ENCODE measurements at regions not wholly inside any gene's neighbourhood (a gene's known extent, or its start where the extent isn't known, plus 50 kb on each side); places are given as distances from the start of the nearest gene placed in this dataset.
"Not testable (repeated sequence)": the region's sequence is repeated elsewhere in the genome, so short reads cannot be mapped to it uniquely, and the experiment has no call there.

- H3K27ac ChIP-seq (ENCODE audit: low read depth, low read length) = no peak overlapping the region
- no peaks in the 10 kb centered on the region for H3K36me3 ChIP-seq (ENCODE audit: insufficient read depth, low read length)
- H3K9me3 ChIP-seq (ENCODE audit: low read length) = no peaks in the 10 kb centered on the region
- H3K4me3 ChIP-seq (ENCODE audit: low read depth in 1 of 2, low read length in 2 of 2) = no peak overlapping the region
- peaks cover 0 to 3% of the 10 kb centered on the region in 2 donors for H3K27me3 ChIP-seq (ENCODE audit: control insufficient read depth in 1 of 2, insufficient read depth in 2 of 2, low read length in 2 of 2)
- no peaks in the 10 kb centered on the region for H3K4me1 ChIP-seq (ENCODE audit: insufficient read depth, low read length)
- no peak overlapping the region for H3K9ac ChIP-seq (ENCODE audit: low read length)
These were observed 855.9 kb downstream of the TBC1D22A start for GRCh38 chr22:47618180-47619010.

- H3K9me3 ChIP-seq (ENCODE audit: low read length) = no peaks in the 10 kb centered on the region
- peaks cover 0 to 3% of the 10 kb centered on the region in 2 donors for H3K27me3 ChIP-seq (ENCODE audit: control insufficient read depth in 1 of 2, insufficient read depth in 2 of 2, low read length in 2 of 2)
- H3K9ac ChIP-seq (ENCODE audit: low read length) = no peak overlapping the region
- no peaks in the 10 kb centered on the region for H3K4me1 ChIP-seq (ENCODE audit: insufficient read depth, low read length)
- H3K36me3 ChIP-seq (ENCODE audit: insufficient read depth, low read length) = no peaks in the 10 kb centered on the region
- no peak overlapping the region for H3K27ac ChIP-seq (ENCODE audit: low read depth, low read length)
- no peak overlapping the region for H3K4me3 ChIP-seq (ENCODE audit: low read depth in 1 of 2, low read length in 2 of 2)
These were observed 854.7 kb downstream of the TBC1D22A start for GRCh38 chr22:47617186-47617585.

- Histone ChIP-seq H3K27me3 (ENCODE audit: control insufficient read depth in 1 of 2, insufficient read depth in 2 of 2, low read length in 2 of 2) (peaks cover 0 to 3% of the 10 kb centered on the region in 2 donors), H3K4me1 (ENCODE audit: insufficient read depth, low read length) (no peaks in the 10 kb centered on the region), H3K4me3 (ENCODE audit: low read depth in 1 of 2, low read length in 2 of 2) (no peak overlapping the region), H3K36me3 (ENCODE audit: insufficient read depth, low read length) (no peaks in the 10 kb centered on the region), H3K9ac (ENCODE audit: low read length) (no peak overlapping the region), H3K27ac (ENCODE audit: low read depth, low read length) (no peak overlapping the region), H3K9me3 (ENCODE audit: low read length) (no peaks in the 10 kb centered on the region)
These were observed 854.1 kb downstream of the TBC1D22A start for GRCh38 chr22:47616396-47617020.

GRCh38 chr22:47615051-47615450, 852.6 kb downstream of the TBC1D22A start:
- no peaks in the 10 kb centered on the region for H3K27me3 ChIP-seq (ENCODE audit: control insufficient read depth in 1 of 2, insufficient read depth in 2 of 2, low read length in 2 of 2)

GRCh38 chr22:47613606-47614350, 851.3 kb downstream of the TBC1D22A start:
- H3K9me3 ChIP-seq (ENCODE audit: low read length) = no peaks in the 10 kb centered on the region
- H3K9ac ChIP-seq (ENCODE audit: low read length) = no peak overlapping the region
- no peak overlapping the region for H3K27ac ChIP-seq (ENCODE audit: low read depth, low read length)
- no peaks in the 10 kb centered on the region for H3K4me1 ChIP-seq (ENCODE audit: insufficient read depth, low read length)
- H3K27me3 ChIP-seq (ENCODE audit: control insufficient read depth in 1 of 2, insufficient read depth in 2 of 2, low read length in 2 of 2) = no peaks in the 10 kb centered on the region
- H3K36me3 ChIP-seq (ENCODE audit: insufficient read depth, low read length) = no peaks in the 10 kb centered on the region
- H3K4me3 ChIP-seq (ENCODE audit: low read depth in 1 of 2, low read length in 2 of 2) = no peak overlapping the region

More at GRCh38 chr22:47615051-47615450, 852.6 kb downstream of the TBC1D22A start:
- no peaks in the 10 kb centered on the region for H3K9me3 ChIP-seq (ENCODE audit: low read length)
- H3K9ac ChIP-seq (ENCODE audit: low read length) = no peak overlapping the region
- no peaks in the 10 kb centered on the region for H3K4me1 ChIP-seq (ENCODE audit: insufficient read depth, low read length)
- no peak overlapping the region for H3K27ac ChIP-seq (ENCODE audit: low read depth, low read length)
- H3K36me3 ChIP-seq (ENCODE audit: insufficient read depth, low read length) = no peaks in the 10 kb centered on the region
- no peak overlapping the region for H3K4me3 ChIP-seq (ENCODE audit: low read depth in 1 of 2, low read length in 2 of 2)

- H3K4me1 ChIP-seq (ENCODE audit: insufficient read depth, low read length); H3K27me3 ChIP-seq (ENCODE audit: control insufficient read depth in 1 of 2, insufficient read depth in 2 of 2, low read length in 2 of 2); H3K27ac ChIP-seq (ENCODE audit: low read depth, low read length); H3K4me3 ChIP-seq (ENCODE audit: low read depth in 1 of 2, low read length in 2 of 2); H3K9me3 ChIP-seq (ENCODE audit: low read length); H3K9ac ChIP-seq (ENCODE audit: low read length); H3K36me3 ChIP-seq (ENCODE audit: insufficient read depth, low read length): not testable (repeated sequence)
These were observed 850.7 kb downstream of the TBC1D22A start for GRCh38 chr22:47613181-47613580.

- H3K36me3 ChIP-seq (ENCODE audit: insufficient read depth, low read length) = no peaks in the 10 kb centered on the region
- H3K9ac ChIP-seq (ENCODE audit: low read length) = no peak overlapping the region
- no peaks in the 10 kb centered on the region for H3K4me1 ChIP-seq (ENCODE audit: insufficient read depth, low read length)
- H3K9me3 ChIP-seq (ENCODE audit: low read length) = no peaks in the 10 kb centered on the region
- no peak overlapping the region for H3K4me3 ChIP-seq (ENCODE audit: low read depth in 1 of 2, low read length in 2 of 2)
- H3K27me3 ChIP-seq (ENCODE audit: control insufficient read depth in 1 of 2, insufficient read depth in 2 of 2, low read length in 2 of 2) = peaks cover 0 to 2% of the 10 kb centered on the region in 2 donors
- no peak overlapping the region for H3K27ac ChIP-seq (ENCODE audit: low read depth, low read length)
These were observed 850.0 kb downstream of the TBC1D22A start for GRCh38 chr22:47612311-47612910.

GRCh38 chr22:47610764-47611163, 848.3 kb downstream of the TBC1D22A start:
- no peak overlapping the region for H3K4me3 ChIP-seq (ENCODE audit: low read depth in 1 of 2, low read length in 2 of 2)
- no peaks in the 10 kb centered on the region for H3K9me3 ChIP-seq (ENCODE audit: low read length)
- peaks cover 0 to 4% of the 10 kb centered on the region in 2 donors for H3K27me3 ChIP-seq (ENCODE audit: control insufficient read depth in 1 of 2, insufficient read depth in 2 of 2, low read length in 2 of 2)
- no peak overlapping the region for H3K9ac ChIP-seq (ENCODE audit: low read length)
- no peaks in the 10 kb centered on the region for H3K36me3 ChIP-seq (ENCODE audit: insufficient read depth, low read length)
- H3K4me1 ChIP-seq (ENCODE audit: insufficient read depth, low read length) = no peaks in the 10 kb centered on the region
- no peak overlapping the region for H3K27ac ChIP-seq (ENCODE audit: low read depth, low read length)

GRCh38 chr22:47610281-47610680, 847.8 kb downstream of the TBC1D22A start:
- no peak overlapping the region for H3K4me3 ChIP-seq (ENCODE audit: low read depth in 1 of 2, low read length in 2 of 2)
- peaks cover 0 to 4% of the 10 kb centered on the region in 2 donors for H3K27me3 ChIP-seq (ENCODE audit: control insufficient read depth in 1 of 2, insufficient read depth in 2 of 2, low read length in 2 of 2)
- no peaks in the 10 kb centered on the region for H3K36me3 ChIP-seq (ENCODE audit: insufficient read depth, low read length)
- no peak overlapping the region for H3K27ac ChIP-seq (ENCODE audit: low read depth, low read length)
- no peaks in the 10 kb centered on the region for H3K4me1 ChIP-seq (ENCODE audit: insufficient read depth, low read length)
- H3K9me3 ChIP-seq (ENCODE audit: low read length) = no peaks in the 10 kb centered on the region
- H3K9ac ChIP-seq (ENCODE audit: low read length) = no peak overlapping the region

- Histone ChIP-seq H3K27ac (ENCODE audit: low read depth, low read length) (no peak overlapping the region), H3K4me3 (ENCODE audit: low read depth in 1 of 2, low read length in 2 of 2) (no peak overlapping the region), H3K9me3 (ENCODE audit: low read length) (no peaks in the 10 kb centered on the region), H3K9ac (ENCODE audit: low read length) (no peak overlapping the region), H3K4me1 (ENCODE audit: insufficient read depth, low read length) (no peaks in the 10 kb centered on the region), H3K36me3 (ENCODE audit: insufficient read depth, low read length) (no peaks in the 10 kb centered on the region), H3K27me3 (ENCODE audit: control insufficient read depth in 1 of 2, insufficient read depth in 2 of 2, low read length in 2 of 2) (peaks cover 0 to 4% of the 10 kb centered on the region in 2 donors)
These were observed 847.2 kb downstream of the TBC1D22A start for GRCh38 chr22:47609653-47610052.

- Histone ChIP-seq H3K9me3 (ENCODE audit: low read length) (no peaks in the 10 kb centered on the region), H3K27ac (ENCODE audit: low read depth, low read length) (no peak overlapping the region), H3K27me3 (ENCODE audit: control insufficient read depth in 1 of 2, insufficient read depth in 2 of 2, low read length in 2 of 2) (peaks cover 0 to 4% of the 10 kb centered on the region in 2 donors), H3K36me3 (ENCODE audit: insufficient read depth, low read length) (no peaks in the 10 kb centered on the region), H3K4me3 (ENCODE audit: low read depth in 1 of 2, low read length in 2 of 2) (no peak overlapping the region), H3K9ac (ENCODE audit: low read length) (no peak overlapping the region), H3K4me1 (ENCODE audit: insufficient read depth, low read length) (no peaks in the 10 kb centered on the region)
These were observed 846.0 kb downstream of the TBC1D22A start for GRCh38 chr22:47608421-47608820.
